Neuronal stem cell (in vitro differentiated cells): ENCODE measurements at regions not wholly inside any gene's neighbourhood (a gene's known extent, or its start where the extent isn't known, plus 50 kb on each side); places are given as distances from the start of the nearest gene placed in this dataset.

Source experiments
- DNase-seq: peaks from one replicate; pipeline ENCODE4 v3.0.0-alpha.2; 2013; ENCODE audit warnings: low spot score
- H2AFZ ChIP-seq: one replicate; pipeline ENCODE4 v1.6.1; 2013; ENCODE audit warnings: mild to moderate bottlenecking, low read length, inconsistent platforms
- H2AK5ac ChIP-seq: 2 replicates; pipeline ENCODE4 v1.6.1; 2013; ENCODE audit warnings: low read depth, mild to moderate bottlenecking, inconsistent platforms, low read length, moderate library complexity, mixed read lengths
- H2BK120ac ChIP-seq: 2 replicates; pipeline ENCODE4 v1.6.1; 2013; ENCODE audit warnings: low read depth, mild to moderate bottlenecking, inconsistent platforms, low read length, moderate library complexity, mixed read lengths
- H2BK12ac ChIP-seq: one replicate; pipeline ENCODE4 v1.6.1; 2013; ENCODE audit warnings: low read length, inconsistent platforms
- H2BK15ac ChIP-seq: 2 replicates; pipeline ENCODE4 v1.6.1; 2013; ENCODE audit warnings: mild to moderate bottlenecking, low read length, inconsistent platforms, mixed read lengths
- H2BK5ac ChIP-seq: one replicate; pipeline ENCODE4 v1.6.1; 2013; ENCODE audit warnings: inconsistent platforms, mild to moderate bottlenecking, low read length, moderate library complexity
- H3K14ac ChIP-seq: one replicate; pipeline ENCODE4 v1.6.1; 2013; ENCODE audit warnings: low read length, inconsistent platforms
- H3K18ac ChIP-seq: 2 replicates; pipeline ENCODE4 v1.6.1; 2013; ENCODE audit warnings: low read length, inconsistent platforms
- H3K23ac ChIP-seq: 2 replicates; pipeline ENCODE4 v1.6.1; 2013; ENCODE audit warnings: low read depth, mild to moderate bottlenecking, mixed read lengths, low read length, inconsistent platforms; ENCODE audit not compliant: poor library complexity
- H3K27ac ChIP-seq: replicated peaks from 3 replicates; pipeline ENCODE4 v1.5.1; 2013; ENCODE audit warnings: low read length, inconsistent platforms
- H3K27me3 ChIP-seq, 3 experiments: 2 replicates each; pipeline ENCODE4 v1.6.1; 2013; ENCODE audit warnings: low read length in 3 of 3, mild to moderate bottlenecking in 2 of 3, inconsistent platforms in 1 of 3, low read depth in 1 of 3, mixed read lengths in 1 of 3, moderate library complexity in 1 of 3; ENCODE audit not compliant: control insufficient read depth in 3 of 3, insufficient read depth in 3 of 3
- H3K36me3 ChIP-seq, 2 donors: replicated peaks in 1 of 2; 2 replicates each; pipeline ENCODE4 v1.6.1; 2013; ENCODE audit warnings: low read length in 2 of 2; ENCODE audit not compliant: control insufficient read depth in 2 of 2, insufficient read depth in 2 of 2
- H3K4ac ChIP-seq: 2 replicates; pipeline ENCODE4 v1.6.1; 2013; ENCODE audit warnings: inconsistent platforms, mild to moderate bottlenecking, low read length, moderate library complexity
- H3K4me1 ChIP-seq, 2 donors: 1 replicate in 1 of 2; 2 replicates in 1 of 2; pipeline ENCODE4 v1.6.1; 2013; ENCODE audit warnings: low read length in 2 of 2, low read depth in 1 of 2; ENCODE audit not compliant: control insufficient read depth in 2 of 2, insufficient read depth in 1 of 2
- H3K4me2 ChIP-seq: one replicate; pipeline ENCODE4 v1.6.1; 2013; ENCODE audit warnings: mild to moderate bottlenecking, low read length, inconsistent platforms; ENCODE audit not compliant: insufficient read depth, poor library complexity, severe bottlenecking
- H3K4me3 ChIP-seq, 2 donors: 2 replicates each; pipeline ENCODE4 v1.5.1; 2013; ENCODE audit warnings: low read length in 2 of 2, mild to moderate bottlenecking in 2 of 2, inconsistent platforms in 1 of 2, moderate library complexity in 1 of 2
- H3K79me1 ChIP-seq: one replicate; pipeline ENCODE4 v1.6.1; 2013; ENCODE audit warnings: low read depth, mild to moderate bottlenecking, inconsistent platforms, low read length, moderate library complexity
- H3K9ac ChIP-seq: one replicate; pipeline ENCODE4 v1.6.1; 2013; ENCODE audit warnings: mild to moderate bottlenecking, low read depth, low read length, inconsistent platforms; ENCODE audit not compliant: poor library complexity
- H3K9me3 ChIP-seq, 2 donors: replicated peaks in 1 of 2; 2 replicates each; pipeline versions ENCODE3 to v1.6.1; 2013; ENCODE audit warnings: low read length in 2 of 2, mild to moderate bottlenecking in 2 of 2, inconsistent platforms in 1 of 2, low read depth in 1 of 2, mixed read lengths in 1 of 2, moderate library complexity in 1 of 2; ENCODE audit not compliant: control insufficient read depth in 2 of 2, insufficient read depth in 1 of 2
- H4K8ac ChIP-seq: one replicate; pipeline ENCODE4 v1.6.1; 2013; ENCODE audit warnings: low read depth, mild to moderate bottlenecking, inconsistent platforms, low read length, moderate library complexity
- H4K91ac ChIP-seq: one replicate; pipeline ENCODE4 v1.6.1; 2013; ENCODE audit warnings: low read length, low read depth, mild to moderate bottlenecking, inconsistent platforms; ENCODE audit not compliant: poor library complexity
- WGBS, 2 donors: extraction: QIAGEN DNeasy Blood & Tissue Kit; methylation state at CpG; one replicate each; pipeline ENCODE4 v1.1.7; 2013; ENCODE audit warnings: missing lambda C conversion rate in 2 of 2, mixed read lengths in 1 of 2; ENCODE audit not compliant: insufficient read length in 2 of 2, insufficient replicate concordance in 1 of 2; ENCODE audit errors: extremely low coverage in 2 of 2; 5-methylcytosine and 5-hydroxymethylcytosine counted together

DNA sequence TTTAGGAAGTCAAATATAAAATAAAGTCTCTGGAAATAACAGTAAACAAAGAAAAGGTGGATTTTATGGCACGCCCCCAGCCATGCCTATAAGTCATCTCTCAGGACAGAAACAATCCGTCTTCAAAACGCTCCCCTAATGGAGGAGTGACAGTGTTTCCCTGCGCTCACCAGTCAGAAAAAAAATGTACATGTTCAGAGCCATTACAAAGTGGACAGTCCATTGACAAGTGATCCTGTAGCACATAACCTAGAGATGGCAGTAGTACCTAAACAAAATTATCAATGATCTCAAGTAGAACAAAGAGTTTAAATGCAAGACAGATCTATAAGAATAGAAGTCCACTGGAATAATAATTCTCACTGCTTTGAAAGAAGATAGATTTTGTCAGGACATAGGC is 891.7 kb upstream of the MIR17HG start:
- peaks cover 0 to 2% of the 10 kb centered on the region in 2 donors for H3K4me1 ChIP-seq
- no peak overlapping the region for H2BK12ac ChIP-seq
- H3K4me3 ChIP-seq: no peak overlapping the region
- H2BK5ac ChIP-seq: no peak overlapping the region
- no peak overlapping the region for H3K23ac ChIP-seq
- no peak overlapping the region for H2BK120ac ChIP-seq
- H3K18ac ChIP-seq: no peak overlapping the region
- H3K4ac ChIP-seq: no peak overlapping the region
- H2BK15ac ChIP-seq: no peak overlapping the region
- no peak for DNase-seq
- H4K91ac ChIP-seq: no peak overlapping the region
- no peak overlapping the region for H3K4me2 ChIP-seq
- H3K9ac ChIP-seq: no peak overlapping the region
- no peaks in the 10 kb centered on the region for H3K27me3 ChIP-seq
- H3K9me3 ChIP-seq: no peaks in the 10 kb centered on the region
- H3K36me3 ChIP-seq: no peaks in the 10 kb centered on the region
- no peak overlapping the region for H2AK5ac ChIP-seq
- no CpG with 5 or more reads among the region's 4 CpGs for WGBS, 2 donors
- H4K8ac ChIP-seq: no peak overlapping the region
- H3K14ac ChIP-seq: no peak overlapping the region
- H3K79me1 ChIP-seq: peaks cover 2% of the 10 kb centered on the region
- no peak overlapping the region for H3K27ac ChIP-seq
- no peak overlapping the region for H2AFZ ChIP-seq

DNA sequence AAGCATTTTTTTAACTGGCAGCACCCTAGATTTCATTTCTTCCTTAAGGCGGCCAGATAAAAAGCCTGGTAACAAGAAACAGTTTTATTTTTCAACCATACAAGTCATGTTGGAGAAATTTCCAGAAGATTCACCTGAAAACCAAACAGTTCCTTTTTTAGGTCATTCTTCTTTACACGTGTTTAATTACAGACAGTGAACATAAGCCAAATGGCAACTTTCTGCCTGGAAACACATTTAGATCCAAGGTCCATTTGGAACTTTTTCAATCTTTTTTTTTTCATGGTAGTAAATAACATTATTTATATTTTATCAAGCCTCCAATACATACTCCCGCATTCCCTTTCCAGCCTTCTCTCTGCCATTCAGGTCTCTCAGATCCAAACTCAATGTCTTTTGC is 886.1 kb upstream of the MIR17HG start:
- WGBS, 2 donors: no CpG with 5 or more reads among the region's 3 CpGs
- Histone ChIP-seq H2BK12ac (no peak overlapping the region), H4K8ac (no peak overlapping the region), H3K14ac (no peak overlapping the region), H3K9me3 (no peaks in the 10 kb centered on the region), H2AFZ (no peak overlapping the region), H3K27me3 (no peaks in the 10 kb centered on the region), H3K4ac (no peak overlapping the region), H3K23ac (no peak overlapping the region), H2BK5ac (no peak overlapping the region), H3K79me1 (peaks cover 2% of the 10 kb centered on the region), H2BK15ac (no peak overlapping the region), H4K91ac (no peak overlapping the region), H3K18ac (no peak overlapping the region), H3K9ac (no peak overlapping the region), H3K4me2 (no peak overlapping the region), H3K4me3 (no peak overlapping the region), H2AK5ac (no peak overlapping the region), H2BK120ac (no peak overlapping the region), H3K27ac (no peak overlapping the region), H3K36me3 (no peaks in the 10 kb centered on the region), H3K4me1 (no peaks in the 10 kb centered on the region)
- no peak for DNase-seq

- Histone ChIP-seq H2BK12ac (no peak overlapping the region), H3K4me3 (no peak overlapping the region), H2BK120ac (no peak overlapping the region), H2AFZ (no peak overlapping the region), H3K36me3 (no peaks in the 10 kb centered on the region), H3K14ac (no peak overlapping the region), H3K4me1 (no peaks in the 10 kb centered on the region), H3K9me3 (peaks cover 2 to 6% of the 10 kb centered on the region in 2 donors), H3K23ac (no peak overlapping the region), H2BK5ac (no peak overlapping the region), H3K27me3 (no peaks in the 10 kb centered on the region), H3K79me1 (no peaks in the 10 kb centered on the region), H2BK15ac (no peak overlapping the region), H3K18ac (no peak overlapping the region), H2AK5ac (no peak overlapping the region), H3K27ac (no peak overlapping the region), H3K9ac (no peak overlapping the region), H3K4me2 (no peak overlapping the region), H3K4ac (no peak overlapping the region), H4K8ac (no peak overlapping the region), H4K91ac (no peak overlapping the region)
- no peak for DNase-seq
These were observed 870.3 kb upstream of the MIR17HG start for GRCh38 chr13:90477216-90477615.

DNA sequence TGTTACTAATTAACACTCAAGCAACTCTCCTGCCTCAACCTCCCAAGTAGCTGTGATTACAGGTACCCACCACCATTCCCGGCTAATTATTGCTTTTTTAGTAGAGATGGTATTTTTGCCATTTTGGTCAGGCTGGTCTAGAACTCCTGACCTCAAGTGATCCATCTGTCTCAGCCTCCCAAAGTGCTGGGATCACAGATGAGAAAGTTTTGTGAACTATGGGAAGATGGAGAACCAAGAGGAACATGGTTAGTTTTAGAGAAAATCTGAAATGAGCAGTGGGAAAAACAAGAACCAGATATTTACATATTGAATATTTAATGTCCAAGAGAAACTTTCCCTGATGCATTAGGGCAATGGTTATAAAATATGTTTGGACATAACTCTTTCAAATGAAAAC is 863.6 kb upstream of the MIR17HG start:
- H3K18ac ChIP-seq: no peak overlapping the region
- H3K36me3 ChIP-seq: no peaks in the 10 kb centered on the region
- no peaks in the 10 kb centered on the region for H3K79me1 ChIP-seq
- DNase-seq: no peak
- H3K27me3 ChIP-seq: no peaks in the 10 kb centered on the region
- H3K4ac ChIP-seq: no peak overlapping the region
- H2AK5ac ChIP-seq: no peak overlapping the region
- H3K9ac ChIP-seq: no peak overlapping the region
- H3K23ac ChIP-seq: no peak overlapping the region
- no peak overlapping the region for H3K14ac ChIP-seq
- no peak overlapping the region for H2BK12ac ChIP-seq
- no CpG with 5 or more reads among the region's 1 CpG for WGBS, 2 donors
- H2BK120ac ChIP-seq: no peak overlapping the region
- H3K27ac ChIP-seq: no peak overlapping the region
- no peak overlapping the region for H4K8ac ChIP-seq
- no peak overlapping the region for H3K4me2 ChIP-seq
- H2BK5ac ChIP-seq: no peak overlapping the region
- no peaks in the 10 kb centered on the region for H3K4me1 ChIP-seq
- H2BK15ac ChIP-seq: no peak overlapping the region
- H2AFZ ChIP-seq: no peak overlapping the region
- peaks cover 2 to 6% of the 10 kb centered on the region in 2 donors for H3K9me3 ChIP-seq
- H3K4me3 ChIP-seq: no peak overlapping the region
- no peak overlapping the region for H4K91ac ChIP-seq
